HG03159 (cell line): ENCODE measurements at regions not wholly inside any gene's neighbourhood (a gene's known extent, or its start where the extent isn't known, plus 50 kb on each side); places are given as distances from the start of the nearest gene placed in this dataset.
A peak's percentile ranks its signal among the peaks of the same experiment; 100 is the strongest.
"Not testable (repeated sequence)": the region's sequence is repeated elsewhere in the genome, so short reads cannot be mapped to it uniquely, and the experiment has no call there.

Source experiments
- ATAC-seq: cut with Tn5 transposase; IDR thresholded peaks from one replicate; pipeline ENCODE4 v1.9.1; 2021; ENCODE audit warnings: mild to moderate bottlenecking, moderate library complexity; ENCODE audit not compliant: unreplicated experiment

DNA sequence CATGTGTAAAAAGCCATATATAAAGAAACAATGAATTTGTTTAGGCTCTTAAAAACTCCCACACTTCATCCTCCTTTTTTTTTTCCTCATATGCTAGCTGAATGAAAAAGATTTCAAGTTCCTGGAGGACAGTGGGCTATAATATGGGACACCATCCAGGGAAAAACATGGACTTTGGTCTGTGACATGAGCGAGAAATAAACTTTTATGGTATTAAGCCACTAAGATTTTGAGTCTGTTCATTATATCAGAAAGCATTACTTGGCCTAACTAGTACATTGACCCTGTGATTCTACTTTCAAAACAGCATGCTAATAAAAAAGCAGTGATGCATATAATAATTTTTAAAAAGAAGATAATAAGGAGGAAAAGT, 392.3 kb upstream of the CAMK1G start:
- ATAC-seq: no peak

DNA sequence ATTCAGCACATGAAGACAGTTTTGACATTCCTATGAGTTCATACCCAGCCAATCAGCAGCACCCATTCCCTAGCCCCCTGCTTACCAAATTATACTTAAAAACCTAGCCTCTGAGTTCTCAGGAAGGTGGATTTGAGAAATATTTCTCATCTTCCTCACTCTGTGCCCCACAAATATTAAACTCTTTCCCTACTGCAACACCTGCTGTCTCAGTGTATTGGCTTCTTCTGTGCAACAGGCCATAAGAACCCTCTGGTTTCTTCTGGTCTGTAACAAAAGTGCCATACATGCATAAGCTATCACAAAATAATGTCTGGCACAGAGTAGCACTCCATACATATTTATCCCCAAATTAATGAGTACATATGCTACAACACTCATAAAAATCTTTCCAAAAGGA, 387.4 kb upstream of the CAMK1G start:
- ATAC-seq: no peak

DNA sequence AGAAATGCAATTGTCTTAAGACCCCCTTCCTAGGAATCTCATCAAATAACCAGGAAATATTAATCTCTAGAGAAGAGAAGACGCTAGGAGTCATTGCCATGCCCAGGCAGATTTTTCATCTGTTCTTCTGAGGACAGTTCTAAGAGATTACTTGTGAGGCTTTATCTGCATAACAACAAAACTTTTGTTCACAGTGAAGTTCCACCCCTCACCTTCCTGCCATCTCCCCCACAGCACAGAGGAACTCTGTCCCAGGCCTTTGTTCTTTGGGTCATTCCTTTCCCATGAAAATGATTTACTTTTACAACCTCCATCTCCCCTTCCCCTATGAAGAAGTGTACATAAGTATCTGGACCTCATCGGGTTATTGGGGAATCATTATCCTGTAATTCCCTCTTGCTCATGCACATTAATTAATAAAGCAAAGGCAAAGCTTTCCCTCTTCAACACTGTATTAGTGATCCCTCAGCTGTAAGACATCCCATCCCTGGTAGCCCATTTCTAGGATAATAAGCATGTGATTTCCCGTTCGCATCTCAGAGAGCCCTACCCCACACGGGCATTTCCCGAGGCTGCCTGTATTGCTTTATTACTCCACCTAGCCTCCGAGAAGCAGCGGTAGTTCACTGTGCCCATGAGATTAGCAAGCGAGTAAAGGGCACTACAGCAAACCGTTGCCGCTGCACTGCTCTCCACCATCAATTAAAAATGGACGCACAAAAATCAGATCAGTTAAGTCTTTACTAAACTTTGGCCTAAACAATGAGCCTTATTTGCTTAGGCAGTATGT, 384.4 kb upstream of the CAMK1G start:
- no peak for ATAC-seq

DNA sequence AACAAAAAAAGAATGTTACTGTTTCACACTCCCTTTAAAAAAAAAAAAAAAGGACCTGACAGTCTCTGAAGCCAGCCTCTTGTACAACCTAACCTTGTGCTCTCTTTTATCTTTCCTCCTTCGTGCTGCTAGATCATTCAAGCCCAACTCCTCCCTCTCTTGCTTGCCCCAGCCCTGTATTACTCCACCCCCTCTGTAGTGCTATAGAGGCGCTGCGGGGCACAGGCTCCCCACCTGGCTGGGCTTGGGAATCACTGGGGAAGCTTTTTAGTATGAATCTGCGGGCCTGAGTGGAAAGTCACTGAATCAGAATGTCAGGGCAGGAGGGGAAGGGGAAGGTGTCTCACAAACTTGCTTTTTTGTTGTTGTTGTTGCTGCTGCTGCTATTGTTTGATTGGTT, 383.7 kb upstream of the CAMK1G start:
- no peak for ATAC-seq

DNA sequence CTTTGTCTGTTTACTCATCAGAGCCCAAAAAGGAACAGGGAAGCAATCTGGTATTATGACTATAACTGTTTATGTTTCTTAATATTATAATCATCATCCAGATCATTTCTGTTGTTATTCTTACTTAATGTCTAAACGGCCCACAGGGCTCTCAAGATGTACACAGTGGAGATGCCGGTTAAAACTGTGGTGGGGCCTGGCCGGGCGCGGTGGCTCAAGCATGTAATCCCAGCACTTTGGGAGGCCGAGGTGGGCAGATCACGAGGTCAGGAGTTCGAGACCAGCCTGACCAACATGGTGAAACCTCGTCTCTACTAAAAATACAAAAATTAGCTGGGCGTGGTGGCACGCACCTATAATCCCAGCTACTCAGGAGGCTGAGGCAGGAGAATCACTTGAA, 381.2 kb upstream of the CAMK1G start:
- ATAC-seq: not testable (repeated sequence)

DNA sequence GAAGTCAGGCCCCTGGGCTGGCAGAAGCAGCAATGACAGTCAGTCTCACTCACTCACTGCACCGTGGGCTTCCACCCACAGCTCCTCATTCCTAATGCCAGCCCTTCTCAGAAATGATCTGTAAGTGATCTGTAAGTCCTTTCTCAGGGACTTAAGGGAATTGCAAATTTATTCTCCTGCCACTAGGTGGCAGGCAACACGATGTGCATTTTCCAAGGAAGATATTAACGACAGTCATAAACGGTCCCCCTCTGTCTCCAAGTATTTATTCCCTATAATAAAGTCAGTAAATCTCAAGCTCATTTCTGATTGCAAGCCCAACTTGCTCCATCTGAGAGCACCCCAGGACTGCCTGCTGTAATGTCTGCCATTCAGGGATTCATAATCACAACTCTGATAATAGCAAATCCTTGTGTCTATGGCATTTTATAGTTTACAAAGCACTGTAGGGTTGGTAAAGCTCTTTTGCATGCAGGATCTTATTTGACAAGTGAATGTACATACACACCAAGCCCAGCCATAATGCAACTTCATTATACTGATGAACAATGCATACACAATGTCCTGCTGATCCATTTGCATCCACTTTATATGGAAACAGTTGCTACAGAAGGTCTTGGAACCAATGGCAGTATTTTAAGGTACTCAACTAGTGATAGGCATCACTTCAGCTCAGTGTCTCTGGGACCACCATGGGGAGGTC, 380.5 kb upstream of the CAMK1G start:
- ATAC-seq: no peak

DNA sequence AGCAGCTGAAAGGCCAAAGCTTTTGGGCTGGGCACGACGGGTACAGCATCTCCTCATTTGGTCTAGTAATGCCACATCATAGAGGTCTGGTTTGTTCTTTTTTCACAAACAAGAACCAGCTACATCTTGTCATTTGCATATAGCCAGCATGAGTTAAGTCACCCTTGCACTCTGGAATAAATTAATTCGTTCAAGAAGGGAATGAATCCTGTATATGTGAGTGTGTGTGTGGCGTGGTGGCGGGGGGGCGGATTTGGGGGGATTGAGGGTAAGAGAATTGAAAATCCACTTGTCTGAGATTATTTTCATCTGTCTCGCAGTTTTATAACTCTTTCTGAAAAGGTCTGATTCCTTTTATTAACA, 380.0 kb upstream of the CAMK1G start:
- ATAC-seq: no peak

DNA sequence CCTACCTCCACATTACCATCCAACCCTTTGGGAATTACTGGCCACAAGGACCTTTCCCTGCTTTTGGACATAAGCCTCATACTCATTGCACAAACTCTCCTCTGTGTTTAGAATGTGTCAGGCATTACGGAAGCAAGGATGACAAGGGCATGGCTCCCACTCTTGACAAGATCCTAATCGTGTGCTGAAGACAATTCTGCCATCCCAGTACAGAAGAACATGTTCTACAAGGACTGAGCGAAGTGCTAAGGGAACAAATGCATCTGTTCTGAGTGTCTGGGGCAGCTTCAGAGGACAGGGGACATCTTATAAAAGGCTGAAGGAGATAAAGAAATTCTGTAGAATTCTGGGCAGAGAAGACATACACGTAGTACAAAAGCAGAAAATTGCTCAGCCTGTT, 378.5 kb upstream of the CAMK1G start:
- no peak for ATAC-seq

DNA sequence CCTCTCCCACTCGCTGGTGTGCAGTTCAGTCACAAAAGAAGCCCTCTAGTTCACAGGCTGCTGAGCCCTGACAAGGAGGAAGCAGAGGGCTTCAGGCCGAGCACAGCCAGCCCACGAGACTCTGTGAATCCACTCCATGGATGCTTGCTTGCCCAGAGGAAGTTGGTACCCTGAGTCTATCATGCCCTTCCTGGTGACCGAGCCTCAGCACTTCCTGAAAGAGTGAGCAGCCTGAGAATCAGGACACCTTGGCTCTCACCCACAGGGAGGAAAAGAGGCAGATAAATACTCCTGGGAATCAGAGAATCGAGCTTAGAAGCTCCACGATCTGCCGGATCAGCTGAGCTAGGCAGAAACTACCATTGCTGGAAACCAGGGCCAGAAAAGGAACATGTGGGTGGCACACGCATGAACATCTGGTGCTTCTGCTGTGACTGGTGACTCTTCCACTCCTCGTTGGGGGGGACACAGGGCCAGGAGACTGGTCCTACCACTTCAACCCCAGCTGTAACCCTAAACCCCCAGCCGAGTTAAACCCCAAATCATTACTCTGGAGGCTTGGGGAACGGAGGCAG, 376.3 kb upstream of the CAMK1G start:
- peak; percentile 24 for ATAC-seq

DNA sequence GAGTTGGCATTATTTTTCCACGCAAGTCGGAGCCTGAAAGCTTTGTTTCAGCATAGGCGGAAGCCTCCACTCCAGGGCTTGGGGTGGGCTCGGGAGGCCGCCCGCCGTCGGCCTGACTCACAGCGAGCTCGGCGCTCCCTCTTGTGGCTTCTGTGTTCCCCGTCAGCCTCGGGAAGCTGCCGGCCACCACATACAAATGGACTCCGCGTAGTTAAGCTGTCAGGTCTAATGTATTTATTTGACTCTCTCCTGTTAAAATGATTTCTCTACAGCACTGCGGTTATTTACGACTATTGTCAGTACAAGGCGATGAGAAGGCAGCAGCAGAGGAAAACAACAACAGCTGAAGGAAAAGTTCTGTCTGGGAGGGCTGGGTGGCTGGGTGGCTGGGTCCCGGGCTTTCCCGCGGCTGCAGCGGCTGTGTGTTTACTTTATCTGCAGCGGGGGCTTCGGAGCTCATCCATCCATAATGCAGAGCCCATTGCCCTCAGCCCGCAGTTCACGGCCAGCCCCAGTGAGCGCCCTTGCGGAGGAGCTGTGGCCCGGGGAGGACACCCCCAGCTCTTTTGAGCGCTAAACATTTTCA, 375.7 kb upstream of the CAMK1G start:
- ATAC-seq: peak; percentile 82

DNA sequence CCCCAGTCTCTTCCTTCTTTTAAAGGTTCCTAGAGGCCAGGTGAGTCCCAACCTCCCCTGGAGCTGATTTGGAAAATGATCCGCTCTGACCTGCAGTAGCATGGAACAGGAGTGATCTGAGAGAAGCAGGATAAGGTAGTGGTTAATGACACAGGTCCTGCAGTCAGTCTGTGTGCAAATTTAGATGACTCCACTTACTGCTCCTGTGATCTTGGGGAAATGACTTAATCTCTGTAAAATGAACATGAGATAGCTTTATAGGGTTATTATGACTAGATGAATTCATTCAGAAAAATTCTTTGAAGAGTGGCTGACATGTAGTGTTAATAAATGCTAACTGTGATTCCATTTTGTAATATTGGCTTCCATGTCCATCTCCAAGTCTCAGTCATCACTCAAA, 374.9 kb upstream of the CAMK1G start:
- no peak for ATAC-seq

DNA sequence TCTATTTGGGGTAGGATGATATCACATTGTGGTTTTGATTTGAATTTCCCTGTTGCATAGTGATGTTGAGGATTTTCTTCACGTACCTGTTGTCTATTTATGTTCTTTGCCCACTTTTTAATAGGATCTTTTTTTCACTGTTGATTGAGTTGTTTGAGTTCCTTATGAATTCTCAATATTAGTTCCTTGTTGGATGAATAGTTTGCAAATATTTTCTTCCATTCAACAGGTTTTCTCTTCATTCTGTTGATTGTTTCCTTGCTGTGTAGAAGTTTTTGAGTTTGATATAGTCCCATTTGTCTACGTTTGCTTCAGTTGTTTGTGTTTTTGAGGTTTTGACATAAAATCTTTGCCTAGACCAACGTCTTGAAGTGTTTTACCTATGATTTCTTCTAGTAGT, 369.5 kb upstream of the CAMK1G start:
- ATAC-seq: no peak

DNA sequence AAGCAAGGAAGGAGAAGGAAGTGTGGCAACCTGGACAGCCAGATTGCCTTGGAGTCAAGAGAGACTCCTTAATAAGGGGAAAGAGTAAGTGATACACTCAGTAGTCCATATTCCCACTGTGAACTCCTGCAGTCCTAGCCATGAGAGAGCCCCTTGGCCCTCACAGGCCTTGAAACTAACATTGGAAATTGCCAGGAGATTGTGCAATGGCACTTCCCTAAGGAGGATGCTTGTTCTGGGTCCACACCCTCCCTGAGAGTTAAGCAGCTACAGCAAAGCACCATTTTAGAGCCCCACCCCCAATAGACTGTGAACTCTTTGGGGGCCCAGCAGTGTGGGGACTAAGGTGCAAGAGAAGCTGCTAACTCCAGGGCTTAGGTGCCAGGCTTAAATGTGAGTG, 367.7 kb upstream of the CAMK1G start:
- no peak for ATAC-seq

DNA sequence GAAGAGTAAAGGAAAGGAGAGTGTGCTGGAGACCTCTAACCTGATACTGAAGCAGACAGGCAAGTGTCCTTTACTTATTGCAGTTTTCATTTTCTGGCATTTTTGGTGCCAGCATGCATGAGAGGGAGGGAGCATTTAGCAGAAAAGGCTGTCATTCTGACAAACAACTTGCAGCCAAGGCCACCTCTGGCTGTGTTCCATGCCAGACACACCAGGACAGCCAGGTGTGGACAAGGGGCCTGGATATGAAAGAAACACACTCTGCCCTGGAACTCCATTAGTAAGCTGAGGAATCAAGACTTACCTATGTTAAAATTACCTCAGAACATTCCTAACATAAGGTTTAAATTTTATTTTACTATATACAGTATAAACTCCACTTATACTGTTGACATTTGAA, 365.4 kb upstream of the CAMK1G start:
- ATAC-seq: no peak

DNA sequence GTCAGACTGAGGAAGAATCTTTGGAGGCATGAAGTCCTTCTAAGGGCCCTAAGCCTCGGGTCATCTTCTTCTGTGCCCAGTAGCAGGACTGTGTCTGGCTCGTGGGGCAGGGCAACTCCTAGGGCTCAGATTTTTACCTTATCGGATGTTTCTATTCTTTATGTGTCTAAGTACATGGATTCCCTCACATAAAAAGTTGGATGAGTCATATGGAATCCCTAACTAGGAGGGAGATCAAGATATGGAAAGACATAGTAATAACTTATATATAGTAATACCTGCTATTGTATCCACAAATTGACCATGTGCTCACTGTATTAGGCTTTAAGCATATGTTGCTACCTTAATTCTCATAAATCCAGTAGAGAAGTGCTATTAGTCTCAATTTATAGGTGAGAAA, 364.5 kb upstream of the CAMK1G start:
- no peak for ATAC-seq

DNA sequence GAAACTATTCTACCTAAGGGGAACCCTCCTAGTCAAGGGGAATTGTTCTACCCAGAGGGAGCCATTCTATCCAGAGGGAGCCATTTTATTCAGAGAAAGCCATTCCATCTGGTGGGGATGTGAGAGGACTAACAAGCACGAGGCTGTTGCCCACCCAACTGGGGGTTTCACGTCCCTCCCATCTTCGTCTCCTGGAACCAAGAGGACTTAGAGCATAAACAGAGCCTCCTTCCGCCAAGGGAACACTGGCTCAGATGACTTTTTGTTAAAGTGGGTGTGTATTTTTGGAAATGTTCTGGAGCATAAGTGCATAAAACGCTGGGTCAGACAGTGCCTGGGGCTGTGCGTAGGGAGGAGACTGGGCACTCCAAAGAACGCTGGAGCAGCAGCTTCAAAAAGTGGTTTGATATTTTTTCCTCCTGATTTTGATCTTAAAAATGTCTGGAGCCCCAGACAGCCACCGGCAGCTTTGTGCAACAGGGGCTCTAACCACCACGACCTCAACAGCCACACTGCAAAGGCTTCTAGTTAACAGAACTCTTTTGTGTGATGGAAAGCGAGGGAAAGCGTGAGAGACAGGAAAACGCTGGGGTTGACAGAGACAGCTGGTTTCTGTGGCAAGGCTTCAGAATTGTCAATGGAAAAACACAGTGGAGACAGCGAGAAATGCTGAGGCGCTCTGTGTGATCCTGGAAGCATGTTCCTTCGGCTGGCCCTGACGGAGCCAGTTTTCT, 363.6 kb upstream of the CAMK1G start:
- no peak for ATAC-seq

DNA sequence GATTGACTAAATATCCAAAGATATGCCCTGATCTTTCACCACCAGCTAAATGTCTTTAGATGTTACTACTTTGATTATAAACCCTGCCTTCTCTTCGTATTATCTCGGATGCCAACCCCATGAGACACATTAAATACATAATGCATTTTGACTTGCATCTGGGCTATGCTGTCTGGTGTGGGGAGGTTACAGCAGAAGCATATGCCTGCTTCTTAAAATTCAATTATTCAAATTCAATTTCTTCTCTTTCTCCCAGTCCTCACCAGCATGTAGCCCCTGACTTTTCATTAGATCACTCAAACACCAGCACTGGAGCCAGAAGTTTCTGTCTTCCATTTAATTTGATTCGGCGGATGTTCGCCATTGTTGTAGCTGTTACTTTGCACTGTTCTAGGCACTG, 360.7 kb upstream of the CAMK1G start:
- no peak for ATAC-seq

DNA sequence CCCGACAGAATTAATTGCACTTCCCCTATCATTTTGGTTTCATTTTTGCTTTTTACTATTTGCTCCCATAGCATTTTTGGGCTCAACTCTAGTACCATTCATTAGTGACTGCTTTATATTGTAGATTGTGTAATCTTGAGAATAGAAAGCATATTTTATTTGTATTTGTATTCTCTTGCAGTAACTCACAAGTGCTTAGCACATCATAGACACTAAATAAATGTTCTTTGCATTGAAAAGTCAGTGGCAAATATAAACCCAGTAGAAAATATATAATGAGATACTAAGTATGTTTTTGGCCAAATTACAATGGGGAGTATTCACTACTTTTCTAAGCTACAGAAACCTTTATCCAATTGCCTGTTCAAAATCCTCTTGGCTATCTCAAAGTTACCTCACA, 359.7 kb upstream of the CAMK1G start:
- ATAC-seq: no peak

DNA sequence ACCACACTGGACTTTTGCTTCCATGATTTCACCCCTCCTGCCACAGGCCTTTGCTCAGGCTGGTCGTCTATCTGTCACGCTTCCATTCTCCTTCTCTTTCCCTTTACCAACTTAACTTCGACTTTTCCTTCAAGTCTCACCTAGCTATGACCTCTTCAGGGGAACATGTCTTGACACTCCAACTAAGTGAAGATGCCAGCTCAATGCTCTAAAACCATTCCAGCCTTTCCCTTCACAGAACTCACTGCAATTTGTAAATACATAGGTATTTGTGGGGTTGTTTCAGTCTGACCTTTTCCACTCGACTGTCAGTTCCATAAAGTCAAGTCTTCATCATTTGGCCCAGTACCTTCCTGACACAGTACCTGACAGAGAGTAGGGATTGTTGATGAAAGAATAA, 358.6 kb upstream of the CAMK1G start:
- ATAC-seq: no peak

DNA sequence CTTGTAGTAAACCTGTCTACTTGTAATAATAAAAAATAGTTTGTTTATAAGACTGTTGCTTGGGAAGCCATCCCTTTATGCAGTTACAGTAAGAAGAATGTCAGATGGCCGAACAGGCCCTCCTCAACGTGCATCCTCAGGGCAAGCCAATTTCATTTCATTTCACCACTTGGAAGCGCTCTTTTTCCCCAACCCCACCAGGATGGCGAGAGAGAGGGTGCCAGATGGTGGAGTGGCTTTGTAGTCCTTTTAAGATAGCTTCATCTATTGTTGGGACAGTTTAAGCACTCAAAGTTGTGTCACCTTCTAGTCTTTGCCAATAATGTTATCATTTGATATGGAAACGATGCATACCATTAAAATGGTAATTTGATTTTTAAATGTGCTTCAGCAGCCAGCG, 356.3 kb upstream of the CAMK1G start:
- ATAC-seq: no peak

DNA sequence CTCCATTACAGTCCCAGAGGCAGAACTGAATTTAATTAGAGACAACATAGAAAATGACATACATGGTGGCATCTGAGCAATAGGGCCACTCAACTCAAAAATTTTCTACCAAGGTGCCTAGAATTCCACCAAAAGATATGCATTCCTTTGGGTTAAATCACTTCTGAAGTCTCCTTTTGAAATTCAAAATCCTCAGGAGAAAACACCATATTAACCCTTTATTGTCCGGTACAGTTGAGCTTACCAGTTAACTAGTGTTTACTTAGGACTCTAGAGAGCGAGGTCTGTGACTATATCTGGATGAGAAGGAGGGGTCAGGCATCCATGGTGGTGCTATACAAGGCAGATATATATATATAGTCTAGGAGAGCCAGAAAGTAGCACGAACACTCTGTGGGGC, 355.6 kb upstream of the CAMK1G start:
- no peak for ATAC-seq
